Duodenal mucosa (tissue), 2 donors: ENCODE measurements at regions not wholly inside any gene's neighbourhood (a gene's known extent, or its start where the extent isn't known, plus 50 kb on each side); places are given as distances from the start of the nearest gene placed in this dataset.

Source experiments
- H3K27ac ChIP-seq: one replicate; pipeline ENCODE4 v1.7.0; 2013; ENCODE audit warnings: low read depth, low read length
- H3K27me3 ChIP-seq, 2 donors: one replicate each; pipeline ENCODE4 v1.7.0; 2013; ENCODE audit warnings: low read length in 2 of 2, control low read depth in 1 of 2; ENCODE audit not compliant: insufficient read depth in 2 of 2, control insufficient read depth in 1 of 2
- H3K36me3 ChIP-seq, 2 donors: one replicate each; pipeline ENCODE4 v1.7.0; 2013; ENCODE audit warnings: low read length in 2 of 2, control low read depth in 1 of 2; ENCODE audit not compliant: insufficient read depth in 2 of 2, control insufficient read depth in 1 of 2
- H3K4me1 ChIP-seq, 2 donors: one replicate each; pipeline ENCODE4 v1.7.0; 2013; ENCODE audit warnings: low read length in 2 of 2, control low read depth in 1 of 2; ENCODE audit not compliant: insufficient read depth in 2 of 2, control insufficient read depth in 1 of 2
- H3K4me3 ChIP-seq, 2 donors: one replicate each; pipeline ENCODE4 v1.7.0; 2013; ENCODE audit warnings: low read length in 2 of 2, low read depth in 1 of 2
- H3K9ac ChIP-seq, 2 donors: one replicate each; pipeline ENCODE4 v1.7.0; 2013; ENCODE audit warnings: low read length in 2 of 2, low read depth in 1 of 2
- H3K9me3 ChIP-seq, 2 donors: one replicate each; pipeline ENCODE4 v1.7.0; 2013; ENCODE audit warnings: low read length in 2 of 2, control low read depth in 1 of 2; ENCODE audit not compliant: control insufficient read depth in 1 of 2

- H3K9ac ChIP-seq: no peak overlapping the region
- no peaks in the 10 kb centered on the region for H3K4me1 ChIP-seq
- no peaks in the 10 kb centered on the region for H3K27me3 ChIP-seq
- no peak overlapping the region for H3K4me3 ChIP-seq
- no peak overlapping the region for H3K27ac ChIP-seq
- no peaks in the 10 kb centered on the region for H3K9me3 ChIP-seq
- H3K36me3 ChIP-seq: no peaks in the 10 kb centered on the region
Observed at GRCh38 chr3:164687211-164687610, 391.1 kb downstream of the SI start.

DNA sequence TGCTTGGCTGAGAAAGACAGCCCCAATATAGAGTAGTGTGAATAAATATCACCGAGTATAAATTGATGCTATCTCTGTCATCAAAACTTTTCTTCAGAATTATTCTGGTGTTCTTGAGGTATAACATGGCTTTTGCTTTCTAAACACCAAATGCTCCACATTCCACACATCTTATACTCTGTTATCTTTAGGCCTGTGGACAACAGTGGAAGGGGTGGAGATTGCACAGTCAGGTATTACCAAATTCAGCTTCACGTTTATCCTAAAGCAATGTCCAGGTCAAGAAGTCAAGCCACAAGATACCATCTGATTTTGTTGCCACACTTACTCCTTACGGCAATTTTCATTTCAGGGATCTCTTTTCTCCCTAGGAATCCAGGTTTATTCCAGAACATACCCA is 394.8 kb downstream of the SI start:
- Histone ChIP-seq H3K4me3 (no peak overlapping the region), H3K9me3 (no peaks in the 10 kb centered on the region), H3K27ac (no peak overlapping the region), H3K9ac (no peak overlapping the region), H3K27me3 (no peaks in the 10 kb centered on the region), H3K4me1 (no peaks in the 10 kb centered on the region), H3K36me3 (no peaks in the 10 kb centered on the region)

DNA sequence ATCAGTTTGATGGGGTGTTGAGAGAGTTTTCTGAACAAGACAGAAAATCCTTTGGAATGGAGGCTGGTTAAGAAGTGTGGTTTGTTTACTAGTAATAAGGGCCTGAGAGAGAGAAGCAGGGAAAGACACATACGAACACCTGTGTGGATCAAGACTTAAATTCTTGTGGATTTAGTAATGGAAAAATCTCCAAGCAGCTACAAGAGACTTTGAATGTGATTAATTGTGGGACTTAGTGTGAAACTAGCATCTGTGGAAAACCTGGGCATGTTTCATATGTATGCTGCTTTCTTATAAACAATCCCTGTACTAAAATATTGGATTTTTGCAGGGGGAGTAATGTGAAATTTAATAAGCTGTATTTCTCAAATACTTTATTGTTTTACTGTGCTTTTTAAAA is 399.1 kb downstream of the SI start:
- no peak overlapping the region for H3K9ac ChIP-seq

GRCh38 chr3:164677317-164677716 is 401.0 kb downstream of the SI start:
- Histone ChIP-seq H3K9ac (no peak overlapping the region), H3K27ac (no peak overlapping the region), H3K4me1 (no peaks in the 10 kb centered on the region), H3K9me3 (no peaks in the 10 kb centered on the region), H3K36me3 (no peaks in the 10 kb centered on the region), H3K4me3 (no peak overlapping the region), H3K27me3 (no peaks in the 10 kb centered on the region)

More for the DNA sequence above, 399.1 kb downstream of the SI start:
- H3K9me3 ChIP-seq: no peaks in the 10 kb centered on the region
- H3K36me3 ChIP-seq: no peaks in the 10 kb centered on the region
- H3K27ac ChIP-seq: no peak overlapping the region
- no peaks in the 10 kb centered on the region for H3K27me3 ChIP-seq
- no peaks in the 10 kb centered on the region for H3K4me1 ChIP-seq
- no peak overlapping the region for H3K4me3 ChIP-seq

- Histone ChIP-seq H3K27ac (no peak overlapping the region), H3K9me3 (no peaks in the 10 kb centered on the region), H3K9ac (no peak overlapping the region), H3K4me1 (no peaks in the 10 kb centered on the region), H3K36me3 (no peaks in the 10 kb centered on the region), H3K4me3 (no peak overlapping the region), H3K27me3 (no peaks in the 10 kb centered on the region)
Observed at GRCh38 chr3:164673738-164674137, 404.6 kb downstream of the SI start.

- H3K27me3 ChIP-seq: no peaks in the 10 kb centered on the region
- H3K4me3 ChIP-seq: no peak overlapping the region
- H3K4me1 ChIP-seq: no peaks in the 10 kb centered on the region
- no peaks in the 10 kb centered on the region for H3K9me3 ChIP-seq
- H3K9ac ChIP-seq: no peak overlapping the region
- no peak overlapping the region for H3K27ac ChIP-seq
- H3K36me3 ChIP-seq: no peaks in the 10 kb centered on the region
Observed at GRCh38 chr3:164658125-164658524, 420.2 kb downstream of the SI start.

DNA sequence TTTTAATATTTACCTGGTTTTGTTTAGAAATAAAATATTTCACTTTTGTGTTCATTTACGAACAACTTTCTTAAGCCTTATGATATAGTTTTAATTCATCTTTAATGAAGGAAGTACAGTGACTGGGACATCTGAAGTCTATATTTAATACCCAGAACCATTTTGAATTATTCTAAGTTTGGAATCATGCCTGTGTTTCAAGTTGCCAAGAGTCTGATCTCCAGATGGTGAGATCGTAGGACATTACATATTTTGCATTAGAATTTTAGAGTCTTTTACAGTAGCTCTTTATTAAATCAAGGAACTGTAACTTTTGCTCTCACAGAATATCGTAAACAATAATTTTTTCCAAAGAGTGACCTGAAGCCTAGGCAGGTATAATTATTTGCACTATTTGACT is 420.7 kb downstream of the SI start:
- Histone ChIP-seq H3K27ac (no peak overlapping the region), H3K36me3 (no peaks in the 10 kb centered on the region), H3K4me1 (no peaks in the 10 kb centered on the region), H3K9me3 (no peaks in the 10 kb centered on the region), H3K9ac (no peak overlapping the region), H3K4me3 (no peak overlapping the region), H3K27me3 (no peaks in the 10 kb centered on the region)

DNA sequence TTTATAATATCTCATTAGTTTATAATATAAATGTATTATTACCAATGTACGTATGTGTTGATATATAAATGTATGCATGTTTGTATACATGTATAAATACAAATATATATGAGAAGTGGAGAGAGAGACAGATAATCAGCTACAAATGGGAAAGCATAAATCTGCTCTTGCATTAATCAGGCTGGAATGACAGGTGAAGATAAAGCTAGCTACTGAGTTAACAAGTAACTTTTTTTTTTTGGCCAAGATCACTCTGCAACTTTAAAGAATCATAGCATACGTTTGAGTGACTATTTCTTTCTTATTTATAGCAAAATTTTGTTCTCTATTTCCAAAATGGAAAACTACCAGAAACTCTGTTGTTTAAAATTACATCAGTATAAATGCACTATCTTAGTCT is 422.8 kb downstream of the SI start:
- no peaks in the 10 kb centered on the region for H3K4me1 ChIP-seq
- no peaks in the 10 kb centered on the region for H3K27me3 ChIP-seq
- no peak overlapping the region for H3K27ac ChIP-seq
- no peak overlapping the region for H3K9ac ChIP-seq
- no peaks in the 10 kb centered on the region for H3K9me3 ChIP-seq
- no peak overlapping the region for H3K4me3 ChIP-seq
- no peaks in the 10 kb centered on the region for H3K36me3 ChIP-seq

DNA sequence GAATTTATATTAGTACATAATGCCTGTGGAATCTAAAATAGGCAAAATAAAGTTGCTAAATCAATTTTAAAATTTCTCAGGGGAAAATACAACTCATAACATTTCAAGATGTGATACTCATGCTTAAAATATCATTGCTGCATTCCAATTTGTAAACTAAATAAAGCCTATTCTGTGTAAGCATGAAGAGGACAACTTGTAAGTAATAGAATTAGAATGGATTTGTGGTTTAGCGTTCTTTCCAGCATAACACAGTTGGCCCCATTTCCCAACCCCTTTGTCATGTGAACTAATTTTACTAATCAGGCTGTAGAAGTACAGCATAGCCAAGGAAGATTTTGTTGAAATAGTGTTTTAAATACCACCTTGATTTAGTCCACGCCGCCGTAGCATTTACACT is 437.2 kb downstream of the SI start:
- no peaks in the 10 kb centered on the region for H3K9me3 ChIP-seq
- no peak overlapping the region for H3K4me3 ChIP-seq
- H3K27me3 ChIP-seq: no peaks in the 10 kb centered on the region
- H3K9ac ChIP-seq: no peak overlapping the region
- no peaks in the 10 kb centered on the region for H3K36me3 ChIP-seq
- H3K27ac ChIP-seq: no peak overlapping the region
- H3K4me1 ChIP-seq: no peaks in the 10 kb centered on the region

DNA sequence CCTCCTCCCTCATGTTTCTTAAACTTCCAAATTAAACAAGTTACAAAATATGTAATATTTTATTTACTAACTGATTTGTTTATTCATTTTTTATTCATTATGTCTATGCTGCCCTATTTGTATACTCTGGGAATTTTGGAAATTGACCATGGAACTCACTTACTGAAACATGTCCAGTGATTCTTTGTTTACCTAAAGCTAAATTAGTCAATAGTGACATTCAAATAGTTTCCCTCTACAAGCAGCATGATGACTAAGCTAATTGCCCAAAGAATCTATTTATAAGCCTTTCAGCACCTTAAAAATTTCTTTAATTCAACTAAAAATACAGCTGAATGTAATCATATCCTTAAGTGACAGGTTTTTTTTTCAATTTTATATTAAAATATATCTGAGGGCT is 437.7 kb downstream of the SI start:
- H3K4me1 ChIP-seq: no peaks in the 10 kb centered on the region
- H3K9ac ChIP-seq: no peak overlapping the region
- no peaks in the 10 kb centered on the region for H3K27me3 ChIP-seq
- no peaks in the 10 kb centered on the region for H3K36me3 ChIP-seq
- no peak overlapping the region for H3K4me3 ChIP-seq
- no peak overlapping the region for H3K27ac ChIP-seq
- no peaks in the 10 kb centered on the region for H3K9me3 ChIP-seq

GRCh38 chr3:164620956-164621355 is 457.3 kb downstream of the SI start:
- Histone ChIP-seq H3K36me3 (no peaks in the 10 kb centered on the region), H3K9ac (no peak overlapping the region), H3K4me3 (no peak overlapping the region), H3K27ac (no peak overlapping the region), H3K9me3 (no peaks in the 10 kb centered on the region), H3K27me3 (no peaks in the 10 kb centered on the region), H3K4me1 (no peaks in the 10 kb centered on the region)
